ENCODE measurements at regions not wholly inside any gene's neighbourhood (a gene's known extent, or its start where the extent isn't known, plus 50 kb on each side); places are given as distances from the start of the nearest gene placed in this dataset.
A peak's percentile ranks its signal among the peaks of the same experiment; 100 is the strongest.

GRCh38 chrX:69065451-69065850, 99.8 kb downstream of the PJA1 start:
- no peak overlapping the region for H3K4me3 ChIP-seq
- peaks cover 0 to 16% (median 0%) of the 10 kb centered on the region in 3 donors for H3K27me3 ChIP-seq
- WGBS, 5 donors = 64 to 88% (median 69%) methylated on average over 1 of the region's 1 CpG; no CpG with 5 or more reads in 1 of the 5 donors
- H3K27ac ChIP-seq = no peak overlapping the region
- intact Hi-C loops (cut with DNase I; ENCODE audit: low total_unique reads) = loop anchor here (10.0 kb wide), 1 partner anchor 159 kb away; no protein-coding TSS in a partner anchor
- H3K9me3 ChIP-seq = peaks cover 0 to 14% (median 3%) of the 10 kb centered on the region in 4 donors
- no peaks in the 10 kb centered on the region for H3K36me3 ChIP-seq
- peak in 1 of 2 donors; percentile 7 for DNase-seq
- TF ChIP-seq EP300 (IDR thresholded peaks at IDR 0.05) (no peak), POLR2A (IDR thresholded peaks at IDR 0.05) (no peak), POLR2AphosphoS5 (IDR thresholded peaks at IDR 0.05) (no peak), CTCF (IDR thresholded peaks at IDR 0.05) (no peak)
- H3K4me1 ChIP-seq = no peaks in the 10 kb centered on the region

- H3K27me3 ChIP-seq = peaks cover 0 to 16% (median 0%) of the 10 kb centered on the region in 3 donors
- TF ChIP-seq CTCF (IDR thresholded peaks at IDR 0.05) = no peak
- intact Hi-C loops (cut with DNase I; ENCODE audit: low total_unique reads) = loop anchor here (5.0 to 10.0 kb wide), 2 partner anchors 161 to 236 kb away; partner anchors contain the start of gene EFNB1
- peaks cover 0 to 14% (median 3%) of the 10 kb centered on the region in 4 donors for H3K9me3 ChIP-seq
- no peaks in the 10 kb centered on the region for H3K36me3 ChIP-seq
- no peaks in the 10 kb centered on the region for H3K4me1 ChIP-seq
- H3K27ac ChIP-seq = no peak overlapping the region
- 60 to 88% (median 70%) methylated on average over 1 to 4 of the region's 4 CpGs for WGBS, 5 donors
- H3K4me3 ChIP-seq = no peak overlapping the region
- peak in 1 of 2 donors; percentile 14 for DNase-seq
Observed at GRCh38 chrX:69063486-69063885, 101.8 kb downstream of the PJA1 start.

GRCh38 chrX:69062493-69062892, 102.8 kb downstream of the PJA1 start:
- H3K4me1 ChIP-seq = no peaks in the 10 kb centered on the region
- TF ChIP-seq POLR2A (IDR thresholded peaks at IDR 0.05) (no peak), POLR2AphosphoS5 (IDR thresholded peaks at IDR 0.05) (no peak), EP300 (IDR thresholded peaks at IDR 0.05) (no peak), CTCF (IDR thresholded peaks at IDR 0.05) (no peak)
- H3K4me3 ChIP-seq = no peak overlapping the region
- H3K27ac ChIP-seq = no peak overlapping the region
- H3K27me3 ChIP-seq = peaks cover 0 to 12% (median 0%) of the 10 kb centered on the region in 3 donors
- intact Hi-C loops (cut with DNase I; ENCODE audit: low total_unique reads) = loop anchor here (5.0 to 10.0 kb wide), 2 partner anchors 162 to 235 kb away; partner anchors contain the start of gene EFNB1
- peaks cover 0 to 14% (median 3%) of the 10 kb centered on the region in 4 donors for H3K9me3 ChIP-seq
- no peaks in the 10 kb centered on the region for H3K36me3 ChIP-seq
- DNase-seq = peak in 1 of 2 donors; percentile 13
- WGBS, 5 donors = 62 to 100% (median 85%) methylated on average over 1 to 4 of the region's 4 CpGs

GRCh38 chrX:69060631-69061408, 104.4 kb downstream of the PJA1 start:
- H3K27ac ChIP-seq = no peak overlapping the region
- 45 to 64% (median 61%) methylated on average over 5 to 6 of the region's 6 CpGs for WGBS, 5 donors
- no peaks in the 10 kb centered on the region for H3K4me1 ChIP-seq
- H3K9me3 ChIP-seq = peaks cover 0 to 14% (median 3%) of the 10 kb centered on the region in 4 donors
- peak; percentile 54 to 63 for DNase-seq
- TF ChIP-seq POLR2A (IDR thresholded peaks at IDR 0.05) = no peak
- TF ChIP-seq EP300 (IDR thresholded peaks at IDR 0.05) = no peak
- TF ChIP-seq CTCF (IDR thresholded peaks at IDR 0.05) = peak in 4 of 7 experiments; percentile 12 to 50 (median 23)
- peak in 1 of 3 donors; percentile 6 for TF ChIP-seq POLR2AphosphoS5 (IDR thresholded peaks at IDR 0.05)
- H3K4me3 ChIP-seq = no peak overlapping the region
- intact Hi-C loops (cut with DNase I; ENCODE audit: low total_unique reads) = loop anchor here (5.0 to 10.0 kb wide), 2 partner anchors 164 to 234 kb away; partner anchors contain the start of gene EFNB1
- no peaks in the 10 kb centered on the region for H3K36me3 ChIP-seq
- H3K27me3 ChIP-seq = peaks cover 0 to 6% (median 0%) of the 10 kb centered on the region in 3 donors

Data from stomach (tissue), 8 donors.